Motor neuron (in vitro differentiated cells): ENCODE measurements at regions not wholly inside any gene's neighbourhood (a gene's known extent, or its start where the extent isn't known, plus 50 kb on each side); places are given as distances from the start of the nearest gene placed in this dataset.
"Not testable (repeated sequence)": the region's sequence is repeated elsewhere in the genome, so short reads cannot be mapped to it uniquely, and the experiment has no call there.

Source experiments
- ATAC-seq, 8 experiments: fragments of 200-7000 bp; cut with Tn5 transposase; replicated peaks in 6 of 8; 2 replicates each; pipeline ENCODE4 v1.8.0; 2021; ENCODE audit warnings: mild to moderate bottlenecking in 8 of 8, moderate library complexity in 8 of 8
- H3K27ac ChIP-seq, 2 donors: fragments of 250-450 bp; sonication (Bioruptor Pico); 2 replicates each; pipeline ENCODE4 v1.9.0; 2021; ENCODE audit warnings: antibody characterized with exemption in 2 of 2, mild to moderate bottlenecking in 2 of 2, moderate library complexity in 1 of 2
- H3K4me1 ChIP-seq, 2 donors: fragments of 250-450 bp; sonication (Bioruptor Pico); replicated peaks in 1 of 2; 2 replicates each; pipeline ENCODE4 v1.6.1; 2021; ENCODE audit warnings: antibody characterized with exemption in 2 of 2, mild to moderate bottlenecking in 2 of 2, moderate library complexity in 1 of 2
- H3K4me3 ChIP-seq, 5 donors: fragments of 250-450 bp; sonication (Bioruptor Pico); 2 replicates each; pipeline ENCODE4 v1.9.0; 2021; ENCODE audit warnings: antibody characterized with exemption in 5 of 5, mild to moderate bottlenecking in 5 of 5, moderate library complexity in 4 of 5
- WGBS, 10 experiments: fragments of 450-650 bp; shearing (Covaris generic); methylation state at CpG; one replicate each; pipeline ENCODE4 v1.0.0; 2022; 5-methylcytosine and 5-hydroxymethylcytosine counted together
- in situ Hi-C, 9 experiments: fragments of 400-800 bp; cut with MboI; loops; one replicate each; pipeline ENCODE4 v1.15.0; 2021; ENCODE audit warnings: low sequenced_read_pairs in 9 of 9, low pct_unique_long_range_greater_than_20kb in 2 of 9; ENCODE audit not compliant: unreplicated experiment in 9 of 9

- 60 to 100% (median 93%) methylated on average over 1 to 7 of the region's 19 CpGs; no CpG with 5 or more reads in 4 of the 10 experiments for WGBS, 10 experiments
- no peak for ATAC-seq
- H3K4me1 ChIP-seq: peaks cover 5 to 12% of the 10 kb centered on the region in 2 donors
- no peak overlapping the region for H3K27ac ChIP-seq
- in situ Hi-C loops: loop anchor here in 2 of 9 experiments (25.0 kb wide), 3 partner anchors 102 to 523 kb away; partner anchors contain the start of genes MATN3 (in 1 of the 2) and SDC1 (in 1 of the 2)
- no peak overlapping the region for H3K4me3 ChIP-seq
Measured at GRCh38 chr2:20113986-20114938, 62.8 kb upstream of the LAPTM4A start.

- Histone ChIP-seq H3K4me3 (no peak overlapping the region), H3K27ac (no peak overlapping the region), H3K4me1 (peaks cover 5 to 12% of the 10 kb centered on the region in 2 donors)
- ATAC-seq: no peak
- in situ Hi-C loops: loop anchor here in 2 of 9 experiments (25.0 kb wide), 3 partner anchors 101 to 524 kb away; partner anchors contain the start of genes MATN3 (in 1 of the 2) and SDC1 (in 1 of the 2)
- 40 to 100% (median 73%) methylated on average over 1 to 12 of the region's 15 CpGs; no CpG with 5 or more reads in 3 of the 10 experiments for WGBS, 10 experiments
Measured at GRCh38 chr2:20113004-20113796, 61.8 kb upstream of the LAPTM4A start.

GRCh38 chr2:20112361-20112760 is 60.9 kb upstream of the LAPTM4A start:
- H3K27ac ChIP-seq, ATAC-seq, H3K4me3 ChIP-seq: not testable (repeated sequence)
- peaks cover 8 to 15% of the 10 kb centered on the region in 2 donors for H3K4me1 ChIP-seq
- WGBS, 10 experiments: 75 to 96% (median 83%) methylated on average over 1 to 6 of the region's 9 CpGs; no CpG with 5 or more reads in 4 of the 10 experiments
- in situ Hi-C loops: loop anchor here in 2 of 9 experiments (25.0 kb wide), 3 partner anchors 100 to 525 kb away; partner anchors contain the start of genes MATN3 (in 1 of the 2) and SDC1 (in 1 of the 2)

GRCh38 chr2:20111311-20112131 is 60.1 kb upstream of the LAPTM4A start:
- H3K4me3 ChIP-seq: no peak overlapping the region
- in situ Hi-C loops: loop anchor here in 2 of 9 experiments (25.0 kb wide), 3 partner anchors 99 to 526 kb away; partner anchors contain the start of genes MATN3 (in 1 of the 2) and SDC1 (in 1 of the 2)
- peak in 2 of 8 experiments; percentile 37 to 40 for ATAC-seq

GRCh38 chr2:20110876-20111275 is 59.4 kb upstream of the LAPTM4A start:
- in situ Hi-C loops: loop anchor here in 2 of 9 experiments (25.0 kb wide), 3 partner anchors 99 to 526 kb away; partner anchors contain the start of genes MATN3 (in 1 of the 2) and SDC1 (in 1 of the 2)
- no peak overlapping the region for H3K4me3 ChIP-seq
- H3K27ac ChIP-seq: no peak overlapping the region
- ATAC-seq: peak in 5 of 8 experiments; percentile 10 to 47 (median 46)
- peaks cover 8 to 21% of the 10 kb centered on the region in 2 donors for H3K4me1 ChIP-seq
- 70 to 100% (median 80%) methylated on average over 1 to 7 of the region's 7 CpGs; no CpG with 5 or more reads in 2 of the 10 experiments for WGBS, 10 experiments

More at GRCh38 chr2:20111311-20112131, 60.1 kb upstream of the LAPTM4A start:
- Histone ChIP-seq H3K27ac (no peak overlapping the region), H3K4me1 (peaks cover 8 to 21% of the 10 kb centered on the region in 2 donors)
- 0 to 92% (median 36%) methylated on average over 1 to 3 of the region's 10 CpGs; no CpG with 5 or more reads in 3 of the 10 experiments for WGBS, 10 experiments

- in situ Hi-C loops: loop anchor here in 2 of 9 experiments (25.0 kb wide), 3 partner anchors 98 to 527 kb away; partner anchors contain the start of genes MATN3 (in 1 of the 2) and SDC1 (in 1 of the 2)
- ATAC-seq: no peak
- 60 to 100% (median 73%) methylated on average over 1 to 2 of the region's 3 CpGs; no CpG with 5 or more reads in 4 of the 10 experiments for WGBS, 10 experiments
- H3K27ac ChIP-seq: no peak overlapping the region
- H3K4me1 ChIP-seq: peaks cover 8 to 21% of the 10 kb centered on the region in 2 donors
- no peak overlapping the region for H3K4me3 ChIP-seq
Measured at GRCh38 chr2:20110383-20110782, 59.0 kb upstream of the LAPTM4A start.

- ATAC-seq: peak in 1 of 8 experiments; percentile 44
- WGBS, 10 experiments: 40 to 80% (median 73%) methylated on average over 1 to 4 of the region's 5 CpGs; no CpG with 5 or more reads in 3 of the 10 experiments
- H3K4me1 ChIP-seq: peaks cover 8 to 21% of the 10 kb centered on the region in 2 donors
- no peak overlapping the region for H3K27ac ChIP-seq
- no peak overlapping the region for H3K4me3 ChIP-seq
- in situ Hi-C loops: loop anchor here in 2 of 9 experiments (25.0 kb wide), 3 partner anchors 97 to 528 kb away; partner anchors contain the start of genes MATN3 (in 1 of the 2) and SDC1 (in 1 of the 2)
Measured at GRCh38 chr2:20108655-20109396, 57.4 kb upstream of the LAPTM4A start.

GRCh38 chr2:20107776-20108175 is 56.3 kb upstream of the LAPTM4A start:
- Histone ChIP-seq H3K4me1 (peaks cover 8 to 21% of the 10 kb centered on the region in 2 donors), H3K27ac (no peak overlapping the region), H3K4me3 (no peak overlapping the region)
- in situ Hi-C loops: loop anchor here in 2 of 9 experiments (25.0 kb wide), 3 partner anchors 95 to 530 kb away; partner anchors contain the start of genes MATN3 (in 1 of the 2) and SDC1 (in 1 of the 2)
- peak in 5 of 8 experiments; percentile 44 to 57 (median 47) for ATAC-seq
- 39 to 100% (median 76%) methylated on average over 1 to 5 of the region's 5 CpGs; no CpG with 5 or more reads in 1 of the 10 experiments for WGBS, 10 experiments

GRCh38 chr2:20107352-20107751 is 55.9 kb upstream of the LAPTM4A start:
- peak in 5 of 8 experiments; percentile 39 to 55 (median 49) for ATAC-seq
- in situ Hi-C loops: loop anchor here in 2 of 9 experiments (25.0 kb wide), 3 partner anchors 95 to 530 kb away; partner anchors contain the start of genes MATN3 (in 1 of the 2) and SDC1 (in 1 of the 2)
- 40 to 97% (median 82%) methylated on average over 1 to 11 of the region's 11 CpGs; no CpG with 5 or more reads in 3 of the 10 experiments for WGBS, 10 experiments

GRCh38 chr2:20106746-20107145 is 55.3 kb upstream of the LAPTM4A start:
- WGBS, 10 experiments: 0 to 40% methylated on average over 1 to 2 of the region's 34 CpGs; no CpG with 5 or more reads in 8 of the 10 experiments
- in situ Hi-C loops: loop anchor here in 2 of 9 experiments (25.0 kb wide), 3 partner anchors 94 to 531 kb away; partner anchors contain the start of genes MATN3 (in 1 of the 2) and SDC1 (in 1 of the 2)
- Histone ChIP-seq H3K4me1 (peaks cover 8 to 21% of the 10 kb centered on the region in 2 donors), H3K4me3 (no peak overlapping the region), H3K27ac (no peak overlapping the region)
- ATAC-seq: no peak

More at GRCh38 chr2:20107352-20107751, 55.9 kb upstream of the LAPTM4A start:
- Histone ChIP-seq H3K27ac (no peak overlapping the region), H3K4me3 (no peak overlapping the region), H3K4me1 (peaks cover 8 to 21% of the 10 kb centered on the region in 2 donors)
